ENCODE measurements at regions not wholly inside any gene's neighbourhood (a gene's known extent, or its start where the extent isn't known, plus 50 kb on each side); places are given as distances from the start of the nearest gene placed in this dataset.

DNA sequence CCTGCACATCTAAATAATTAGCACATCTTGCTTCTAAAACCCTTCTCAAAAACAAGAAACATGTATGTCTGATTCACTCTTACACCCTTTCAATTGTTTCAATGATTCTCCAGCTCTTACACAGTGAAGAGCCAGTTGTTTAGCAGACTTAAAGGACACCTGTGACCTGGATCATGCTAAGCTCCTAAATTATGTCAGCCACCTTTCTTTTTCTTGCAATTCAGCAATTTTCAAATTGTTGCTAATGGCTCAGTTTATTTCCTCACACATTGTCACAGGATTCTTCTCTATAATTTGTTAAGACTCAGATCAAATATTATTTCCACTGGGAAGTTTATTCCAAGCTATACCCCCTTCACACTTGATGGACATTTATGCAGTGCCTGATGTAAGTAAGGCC is 413.2 kb downstream of the PLA2G4A start:
- no peak for DNase-seq

DNA sequence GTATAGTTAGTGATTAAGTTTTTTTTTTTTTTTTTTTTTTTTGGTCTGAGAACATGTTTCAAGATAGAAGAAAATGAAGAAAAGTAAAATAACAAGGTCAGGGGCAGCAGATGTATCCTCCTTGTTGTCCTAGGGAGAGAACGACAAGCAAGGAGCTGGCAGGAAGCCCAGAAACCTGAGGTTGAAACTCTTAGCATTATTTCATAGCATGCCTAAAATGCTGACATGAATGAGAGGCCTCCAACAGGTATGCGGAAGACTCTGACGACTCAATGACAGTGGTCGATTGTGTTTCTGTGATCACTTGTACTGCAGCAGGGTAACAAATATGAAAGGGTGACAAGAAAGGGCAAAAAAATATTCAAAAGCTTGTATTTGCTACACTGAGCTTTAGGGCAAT is 415.9 kb downstream of the PLA2G4A start:
- peak; percentile 61 for DNase-seq

DNA sequence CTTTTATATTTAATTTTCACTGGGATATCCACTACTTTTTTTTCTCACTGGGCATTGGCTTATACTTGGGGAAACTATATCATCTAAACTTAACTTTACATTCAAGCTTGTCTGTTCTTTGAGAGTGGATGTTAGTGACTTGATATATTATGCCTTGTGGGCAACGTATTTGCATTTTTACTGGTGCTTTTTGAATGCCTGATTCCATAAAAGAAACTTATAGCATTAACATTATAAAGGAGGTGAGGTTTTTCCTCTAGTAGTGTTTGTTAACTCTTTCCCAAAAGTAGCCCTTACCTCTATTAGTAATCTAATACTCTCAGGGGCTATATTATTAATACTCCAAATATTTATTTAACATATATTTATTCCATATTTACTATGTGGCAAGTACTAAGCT is 416.5 kb downstream of the PLA2G4A start:
- no peak for DNase-seq

- no peak for DNase-seq
These were observed 420.4 kb downstream of the PLA2G4A start for GRCh38 chr1:187249196-187249595.

DNA sequence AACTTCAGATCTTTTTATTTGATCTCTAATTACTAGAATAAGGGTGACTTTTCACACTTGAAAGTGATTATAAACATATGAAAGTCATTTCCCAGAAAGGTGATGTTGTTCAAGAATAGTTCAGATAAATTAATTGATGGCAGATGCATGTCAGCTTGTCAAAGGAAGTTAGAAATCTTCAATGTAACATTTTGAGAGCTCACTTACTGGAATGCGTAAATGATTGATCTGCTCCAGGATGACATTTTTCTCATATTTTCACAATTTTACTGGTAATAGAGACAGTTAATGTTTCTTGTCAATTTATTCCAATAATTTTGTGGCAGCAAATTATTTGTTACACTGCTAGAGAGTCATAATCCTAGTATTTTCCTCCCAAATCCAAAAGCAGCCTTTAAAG is 424.2 kb downstream of the PLA2G4A start:
- DNase-seq = no peak

- DNase-seq = no peak
These were observed 428.7 kb downstream of the PLA2G4A start for GRCh38 chr1:187257476-187257875.

- DNase-seq = no peak
These were observed 432.9 kb downstream of the PLA2G4A start for GRCh38 chr1:187261637-187262036.

- DNase-seq = no peak
These were observed 434.0 kb downstream of the PLA2G4A start for GRCh38 chr1:187262731-187263130.

DNA sequence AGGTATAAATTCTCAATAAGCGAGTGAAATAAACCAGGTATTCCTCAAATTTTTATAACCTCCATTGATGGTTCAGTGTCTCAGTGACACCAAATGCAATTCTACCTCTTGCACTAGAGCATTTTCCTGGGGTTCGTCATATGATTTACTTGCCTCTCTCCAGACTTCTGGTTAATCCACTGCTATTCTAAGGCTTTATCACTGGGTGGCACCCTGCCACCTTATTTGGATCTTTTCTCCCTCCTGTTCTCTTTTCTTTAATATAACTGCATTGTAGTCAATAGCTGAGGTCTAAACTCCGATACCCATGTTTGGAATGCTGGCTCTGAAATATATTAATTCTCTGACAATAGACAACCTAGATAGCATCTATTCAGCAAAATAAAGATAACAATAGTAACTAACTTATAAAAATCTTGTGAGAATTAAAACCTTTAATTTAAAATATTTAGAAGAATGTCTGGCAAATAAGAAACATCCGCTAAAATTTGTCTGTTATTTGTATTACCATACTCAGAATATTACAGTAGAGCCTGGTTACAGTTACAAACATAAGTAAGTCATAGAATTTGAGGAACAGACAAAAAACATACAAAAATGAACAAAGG is 436.4 kb downstream of the PLA2G4A start:
- DNase-seq = peak; percentile 18

GRCh38 chr1:187266051-187266450 is 437.3 kb downstream of the PLA2G4A start:
- DNase-seq = no peak

DNA sequence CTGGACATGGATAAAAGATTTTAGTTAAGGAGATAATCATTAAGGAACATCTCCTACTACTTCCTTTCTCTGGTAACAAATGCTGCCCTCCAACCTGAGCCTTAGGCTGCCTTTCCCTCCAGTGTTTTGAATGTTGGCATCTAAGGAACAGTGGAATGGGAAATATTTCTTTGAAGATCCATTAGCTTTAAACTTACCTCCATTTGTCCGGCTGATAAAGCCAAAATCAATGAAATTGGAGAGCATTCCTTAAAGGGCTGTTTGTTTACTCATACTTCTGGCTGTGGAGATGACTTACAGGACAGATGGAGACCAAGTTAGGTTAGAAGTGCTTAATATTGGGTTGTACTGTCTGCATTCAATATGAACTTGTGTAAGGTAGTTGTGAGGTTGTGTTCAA is 439.1 kb downstream of the PLA2G4A start:
- DNase-seq = no peak

GRCh38 chr1:187270256-187270655 is 441.5 kb downstream of the PLA2G4A start:
- no peak for DNase-seq

DNA sequence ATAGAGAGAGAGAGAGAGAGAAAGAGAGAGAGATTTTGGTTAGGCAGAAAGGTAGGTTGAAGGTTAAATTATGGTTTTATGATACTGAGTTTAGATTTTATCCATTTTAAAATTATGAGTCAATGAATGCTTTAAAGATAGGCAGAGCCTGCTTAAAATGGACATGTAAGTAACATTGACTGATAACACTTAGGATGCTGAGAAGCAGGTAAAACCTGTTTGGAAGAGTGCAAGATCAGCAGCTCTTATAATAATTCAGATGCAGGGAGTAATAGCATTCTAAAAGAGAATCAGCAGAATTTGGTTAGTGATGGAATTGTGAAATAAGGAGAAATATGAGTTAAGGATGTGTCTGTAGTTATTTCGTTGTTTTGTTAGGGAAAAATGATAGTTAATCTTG is 446.6 kb downstream of the PLA2G4A start:
- no peak for DNase-seq

DNA sequence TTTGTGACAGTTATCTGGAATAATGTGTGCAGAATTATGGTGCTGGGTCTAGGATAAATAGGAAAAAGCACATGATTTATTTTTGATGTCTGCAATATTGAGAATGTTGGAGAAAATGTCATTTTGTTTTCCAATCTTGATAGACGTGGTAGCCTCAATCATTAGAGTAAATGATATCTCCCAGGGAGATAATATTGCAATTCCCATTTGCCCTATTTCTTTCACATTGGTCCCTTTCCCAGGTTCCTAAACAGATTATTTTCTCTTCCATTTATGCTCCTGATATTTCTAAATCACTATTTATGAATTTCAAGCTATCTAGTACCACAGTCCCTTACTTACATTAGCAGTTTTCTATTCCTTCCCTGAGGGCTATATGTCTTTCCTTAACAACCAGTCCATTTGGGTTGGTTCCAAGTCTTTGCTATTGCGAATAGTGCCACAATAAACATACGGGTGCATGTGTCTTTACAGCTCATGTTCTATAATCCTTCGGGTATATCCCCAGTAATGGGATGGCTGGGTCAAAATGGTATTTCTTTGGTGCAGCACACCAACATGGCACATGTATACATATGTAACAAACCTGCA is 447.3 kb downstream of the PLA2G4A start:
- DNase-seq = no peak

DNA sequence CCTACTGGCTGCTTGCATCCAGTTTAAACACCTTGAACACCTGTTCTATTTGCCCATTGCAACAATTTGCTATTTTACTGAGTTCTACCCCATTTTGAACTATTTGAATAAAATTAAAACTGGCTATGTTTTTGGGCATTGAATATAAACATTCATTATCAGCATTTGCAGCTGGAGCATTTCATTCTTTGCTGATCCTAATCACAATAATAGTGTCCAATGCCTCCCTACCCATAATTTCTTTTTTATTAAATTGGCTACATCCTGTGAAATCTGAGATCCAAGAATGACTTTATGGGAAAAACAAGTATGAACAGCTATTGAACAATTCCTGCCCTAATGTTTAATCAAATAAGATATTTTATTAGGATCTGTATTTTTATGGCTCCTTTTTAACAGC is 447.9 kb downstream of the PLA2G4A start:
- no peak for DNase-seq

- no peak for DNase-seq
These were observed 451.3 kb downstream of the PLA2G4A start for GRCh38 chr1:187280031-187280430.

- no peak for DNase-seq
These were observed 452.3 kb downstream of the PLA2G4A start for GRCh38 chr1:187281085-187281484.

DNA sequence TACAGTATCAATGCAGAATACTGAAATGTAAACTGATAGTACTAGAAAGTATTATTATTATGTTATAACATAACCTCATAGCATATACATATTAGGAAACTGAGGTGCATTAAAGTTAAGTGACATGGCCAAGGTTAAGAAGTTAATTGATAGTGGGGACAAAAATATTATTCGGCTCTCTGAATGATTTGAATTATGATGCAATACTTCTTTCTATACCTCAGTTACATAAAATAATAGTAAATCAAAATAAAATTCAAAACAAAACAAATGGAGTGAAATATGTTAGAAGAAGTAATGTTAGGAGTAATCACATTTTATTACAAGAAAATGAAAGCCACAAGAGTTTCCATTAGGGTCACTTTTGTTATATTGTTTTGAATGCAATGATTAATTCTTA is 455.2 kb downstream of the PLA2G4A start:
- no peak for DNase-seq

DNA sequence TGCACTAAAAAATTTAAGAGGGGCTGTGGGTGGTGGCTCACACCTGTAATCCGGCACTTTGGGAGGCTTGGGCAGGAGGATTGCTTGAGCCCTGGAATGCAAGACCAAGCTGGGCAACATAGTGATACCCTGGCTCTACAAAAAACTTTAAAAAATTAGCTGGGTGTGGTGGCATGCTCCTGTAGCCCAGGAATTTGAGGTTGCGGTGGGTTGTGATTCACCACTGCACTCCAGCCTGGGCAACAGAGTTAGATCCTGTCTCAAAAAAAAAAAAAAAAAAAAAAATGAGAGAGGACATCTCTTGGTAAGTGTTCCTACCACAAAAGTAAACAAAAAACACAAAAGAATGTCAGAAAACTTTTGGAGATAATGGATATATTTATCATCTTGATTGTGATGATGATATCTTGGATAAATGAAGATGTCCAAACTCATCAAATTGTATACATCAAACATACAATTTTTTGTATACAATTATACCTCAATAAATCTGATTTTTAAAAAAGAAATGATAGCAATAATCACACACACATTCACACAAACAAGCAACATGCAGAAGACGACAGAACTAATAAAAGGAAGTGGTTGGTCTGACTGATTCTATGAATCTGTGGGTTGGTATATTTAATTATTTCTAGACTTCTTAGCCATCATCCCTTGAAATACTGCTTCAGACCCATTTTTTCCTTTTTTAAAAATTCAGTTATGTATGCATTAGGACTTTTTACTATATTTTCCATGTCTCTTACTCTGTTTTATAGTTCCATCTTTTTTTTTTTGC is 465.9 kb downstream of the PLA2G4A start:
- no peak for DNase-seq

DNA sequence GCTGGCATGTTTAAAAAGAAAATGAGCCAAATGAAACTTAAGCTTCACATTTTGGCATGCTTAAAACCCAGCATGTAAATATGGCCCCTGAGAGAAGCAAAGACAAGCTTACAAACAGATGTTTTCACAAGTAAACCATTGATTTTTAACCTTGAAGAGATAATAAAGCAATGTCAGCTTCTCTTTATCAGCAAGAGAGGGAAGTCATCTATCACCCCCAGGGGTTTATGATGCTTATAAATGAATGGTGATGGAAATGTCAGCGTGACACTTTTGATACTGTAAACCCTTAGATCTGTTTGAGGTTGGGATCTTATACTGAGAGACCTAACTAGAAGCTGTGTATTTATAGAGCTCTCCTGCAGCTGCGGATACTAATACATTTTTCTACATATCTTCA is 471.3 kb downstream of the PLA2G4A start:
- DNase-seq = no peak

- no peak for DNase-seq
These were observed 478.1 kb downstream of the PLA2G4A start for GRCh38 chr1:187306710-187307415.

DNA sequence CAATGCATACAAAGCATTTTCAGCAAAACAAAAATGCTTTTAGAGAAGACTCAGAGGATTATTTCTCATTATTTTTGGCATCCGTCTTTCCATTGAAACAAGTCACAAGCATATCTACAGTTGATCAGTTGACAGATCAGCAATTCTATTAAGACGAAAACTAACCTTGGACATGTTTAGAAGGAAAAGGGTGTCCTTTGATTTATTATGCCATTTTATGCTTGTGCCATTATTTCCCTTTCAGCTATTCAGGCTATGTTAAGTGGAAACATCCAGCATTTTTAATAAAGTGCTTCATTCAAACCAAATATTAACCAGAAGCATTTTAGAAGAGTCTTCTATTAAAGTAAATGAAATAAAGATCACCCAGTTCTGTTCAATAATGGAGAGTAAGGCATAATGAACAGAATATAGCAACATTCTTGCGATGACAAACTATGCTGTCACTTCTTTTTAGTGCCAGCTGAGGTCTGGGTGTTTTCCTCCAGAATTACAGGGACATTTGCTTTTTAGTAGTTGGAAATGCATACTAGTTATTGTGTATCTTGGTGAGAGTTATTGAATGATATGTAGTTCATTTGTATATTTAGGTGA is 481.4 kb downstream of the PLA2G4A start:
- no peak for DNase-seq

DNA sequence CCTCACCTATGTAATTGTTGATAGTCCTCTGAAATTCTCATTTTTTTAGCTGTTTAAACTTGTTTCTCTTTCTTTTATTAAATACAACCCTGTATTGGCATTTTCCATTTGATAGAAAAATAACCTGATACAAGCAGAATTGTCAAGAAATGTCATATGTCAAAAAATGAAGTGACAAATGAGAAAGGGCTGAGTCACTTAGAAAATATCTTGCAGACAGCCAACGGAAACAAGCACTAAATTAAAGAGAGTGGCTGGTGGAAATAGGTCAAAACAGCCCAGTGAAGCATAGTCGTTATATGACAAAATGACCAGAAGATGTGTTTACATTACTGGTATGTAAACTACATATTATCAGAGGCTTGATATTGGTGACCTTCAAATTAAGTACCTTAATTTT is 484.4 kb downstream of the PLA2G4A start:
- no peak for DNase-seq

All from NCI-H187 treated with DMSO at 0.1 percent for 48 hours (cell line).